ENCODE measurements at regions not wholly inside any gene's neighbourhood (a gene's known extent, or its start where the extent isn't known, plus 50 kb on each side); places are given as distances from the start of the nearest gene placed in this dataset.
"Not testable (repeated sequence)": the region's sequence is repeated elsewhere in the genome, so short reads cannot be mapped to it uniquely, and the experiment has no call there.

DNA sequence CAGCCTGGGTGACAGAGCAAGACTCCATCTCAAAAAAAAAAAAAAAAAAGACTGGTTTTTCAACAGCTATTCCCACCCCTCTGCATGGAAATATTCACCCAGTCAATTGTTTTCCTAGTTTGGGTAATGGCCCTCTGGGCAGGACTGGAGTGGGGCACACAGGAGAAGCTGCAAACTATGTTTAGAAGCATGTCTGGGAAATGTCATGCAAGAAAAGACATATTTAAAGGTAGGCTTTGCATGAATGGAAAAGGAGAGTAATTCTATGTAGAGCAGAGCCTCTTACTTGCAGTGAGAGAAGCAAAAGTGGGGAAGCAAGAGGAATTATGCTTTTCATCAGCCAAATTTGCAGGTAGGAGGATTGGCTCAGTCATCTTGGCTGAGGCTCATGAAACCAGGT is 276.5 kb upstream of the PLEKHG7 start:
- no peak for DNase-seq (ENCODE audit: low read depth in 2 of 2)

DNA sequence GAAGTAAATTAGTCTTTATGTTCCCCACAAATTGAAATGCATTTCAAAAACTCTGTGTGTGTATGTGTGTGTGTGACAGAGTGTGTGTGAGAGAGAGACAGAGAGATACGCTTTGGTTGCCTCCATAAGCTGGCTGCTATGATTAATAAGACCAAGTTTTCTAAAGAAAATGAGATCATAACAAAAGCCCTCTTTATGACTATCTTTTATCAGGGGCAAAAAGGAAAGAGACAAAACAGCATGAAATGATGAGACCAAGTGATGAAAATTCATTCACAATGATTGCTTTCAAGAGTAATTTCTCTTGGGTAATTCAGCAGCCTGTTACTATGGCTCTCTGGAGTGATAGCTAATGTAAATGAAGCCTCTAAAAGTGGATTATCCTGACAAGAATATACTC is 277.6 kb upstream of the PLEKHG7 start:
- no peak for DNase-seq (ENCODE audit: low read depth in 2 of 2)

DNA sequence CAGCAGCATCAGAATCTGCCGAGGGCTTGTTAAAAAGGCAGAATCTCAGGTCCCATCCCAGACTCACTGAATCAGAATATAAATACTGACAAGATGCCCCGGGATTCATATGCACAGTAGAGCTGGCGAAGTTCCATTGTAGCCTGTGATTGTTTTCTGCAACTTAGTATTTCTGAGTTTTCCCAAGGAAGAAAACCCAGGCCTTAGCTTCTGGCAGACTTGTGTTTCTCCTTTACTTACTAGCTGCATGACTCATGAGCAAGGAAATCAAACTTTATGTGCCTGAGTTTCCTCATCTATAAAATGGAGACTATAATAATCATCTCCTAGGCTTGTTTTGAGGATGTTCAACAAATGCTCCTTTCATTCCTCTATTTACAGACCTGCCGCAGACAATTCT is 278.5 kb upstream of the PLEKHG7 start:
- DNase-seq (ENCODE audit: low read depth in 2 of 2), result no peak

DNA sequence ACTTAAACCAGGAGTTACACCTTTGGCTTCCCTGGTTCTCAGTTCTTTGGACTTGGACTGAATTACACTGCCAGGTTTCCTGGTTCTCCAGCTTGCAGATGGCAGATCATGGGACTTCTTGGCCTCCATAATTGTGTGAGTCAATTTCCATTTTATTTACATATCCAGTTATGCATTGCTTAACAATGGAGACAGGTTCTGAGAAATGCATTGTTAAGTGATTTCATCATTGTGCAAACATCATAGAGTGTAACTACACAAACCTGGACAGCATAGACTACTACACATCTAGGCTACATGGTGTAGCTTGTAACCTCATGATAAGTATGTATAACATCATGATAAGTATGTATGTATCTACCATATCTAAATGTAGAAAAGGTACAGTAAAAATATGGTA is 276.1 kb upstream of the BTG1 start:
- no peak for DNase-seq (ENCODE audit: low read depth in 2 of 2)

DNA sequence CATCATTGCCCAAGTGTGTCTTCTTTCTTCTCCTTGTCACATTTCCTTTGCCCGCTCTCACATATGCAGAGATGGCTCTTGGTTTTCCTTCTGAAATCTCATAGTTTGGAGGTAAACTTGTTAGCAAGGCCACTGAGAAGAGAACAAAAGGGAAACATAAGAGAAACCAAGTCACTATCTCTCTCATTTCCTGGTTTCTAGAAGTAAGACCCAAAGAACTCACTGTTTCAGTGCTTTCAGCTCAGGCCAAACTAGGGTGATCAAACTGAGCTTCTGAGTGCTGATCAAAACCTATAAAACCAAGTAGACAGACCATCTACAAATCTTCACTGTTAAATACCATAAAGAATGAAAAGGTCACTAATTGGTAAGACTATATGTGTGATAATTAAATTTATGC is 275.4 kb upstream of the BTG1 start:
- DNase-seq (ENCODE audit: low read depth in 2 of 2), result no peak

DNA sequence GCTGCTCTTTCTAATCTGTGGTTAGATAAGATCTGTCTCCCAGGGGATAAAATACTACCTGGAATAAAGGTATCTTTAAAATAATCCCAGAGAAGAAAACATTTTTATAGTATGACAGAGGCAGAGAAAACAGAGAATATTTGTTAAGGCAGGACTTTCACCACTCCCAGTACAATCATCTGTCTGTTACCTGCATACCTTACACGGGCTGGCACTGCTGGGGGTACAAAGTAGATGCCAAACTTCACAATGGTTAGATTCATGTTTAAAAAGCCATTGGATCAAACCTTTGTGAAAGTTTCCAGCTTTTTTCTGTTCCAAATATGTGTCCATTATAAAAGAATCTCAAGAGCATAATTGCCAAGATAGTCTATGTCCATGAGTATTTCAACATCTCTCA is 273.6 kb upstream of the BTG1 start:
- no peak for DNase-seq (ENCODE audit: low read depth in 2 of 2)

DNA sequence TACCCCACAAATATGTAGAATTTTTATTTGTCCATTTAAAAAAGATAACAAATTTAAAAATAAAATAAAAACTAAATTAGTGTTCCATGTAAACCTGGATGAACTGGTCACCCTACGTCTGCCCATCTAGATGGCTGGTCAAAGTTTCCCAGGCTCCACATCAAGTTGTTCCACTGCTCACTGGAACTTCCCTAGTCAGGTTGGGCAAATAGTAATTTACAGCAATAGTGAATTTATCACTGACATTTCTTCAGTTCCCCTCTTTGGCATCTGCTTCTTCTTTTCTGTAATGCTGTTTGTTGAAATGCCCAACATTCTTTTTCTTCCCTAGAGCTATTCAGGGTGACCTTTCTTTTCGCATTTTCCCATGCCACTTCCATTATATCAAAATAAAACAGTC is 272.7 kb upstream of the BTG1 start:
- no peak for DNase-seq (ENCODE audit: low read depth in 2 of 2)

DNA sequence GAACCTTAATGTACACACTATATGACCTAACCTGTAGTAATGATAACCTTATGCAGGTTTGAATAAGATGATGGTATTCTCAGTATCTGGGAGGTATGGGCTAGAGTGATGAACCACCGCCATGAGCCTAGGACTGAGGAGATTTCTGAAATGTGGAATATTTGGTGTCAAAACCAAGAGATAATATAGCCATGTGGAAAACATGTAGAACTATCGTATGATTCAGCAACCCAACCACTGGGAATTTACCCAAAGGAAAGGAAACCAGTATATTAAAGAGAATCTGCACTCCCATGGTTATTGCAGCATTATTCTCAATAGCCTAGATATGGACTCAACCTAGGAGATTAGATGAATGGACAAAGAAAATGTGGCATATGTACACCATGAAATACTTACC is 271.7 kb upstream of the BTG1 start:
- DNase-seq (ENCODE audit: low read depth in 2 of 2), result no peak

DNA sequence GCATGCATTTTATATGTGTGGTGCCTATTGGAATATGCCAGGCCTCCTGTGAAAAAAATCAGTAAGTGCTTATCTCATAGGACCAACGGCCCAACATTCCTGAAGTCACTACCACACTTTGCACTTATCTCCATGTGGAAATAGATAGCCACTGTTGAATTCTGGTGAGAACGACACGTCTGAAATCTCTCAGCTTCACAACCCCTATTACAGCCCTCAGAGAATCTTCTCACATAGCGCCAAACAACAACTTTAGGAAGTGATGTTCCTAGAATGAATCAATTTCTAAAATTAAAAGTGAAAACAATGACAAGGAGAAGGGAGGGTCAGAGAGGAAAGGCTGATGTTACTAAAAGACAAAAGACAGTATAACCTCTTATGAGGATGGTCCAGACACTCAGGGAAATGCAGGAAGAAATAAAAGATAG is 270.8 kb upstream of the BTG1 start:
- DNase-seq (ENCODE audit: low read depth in 2 of 2), result no peak

DNA sequence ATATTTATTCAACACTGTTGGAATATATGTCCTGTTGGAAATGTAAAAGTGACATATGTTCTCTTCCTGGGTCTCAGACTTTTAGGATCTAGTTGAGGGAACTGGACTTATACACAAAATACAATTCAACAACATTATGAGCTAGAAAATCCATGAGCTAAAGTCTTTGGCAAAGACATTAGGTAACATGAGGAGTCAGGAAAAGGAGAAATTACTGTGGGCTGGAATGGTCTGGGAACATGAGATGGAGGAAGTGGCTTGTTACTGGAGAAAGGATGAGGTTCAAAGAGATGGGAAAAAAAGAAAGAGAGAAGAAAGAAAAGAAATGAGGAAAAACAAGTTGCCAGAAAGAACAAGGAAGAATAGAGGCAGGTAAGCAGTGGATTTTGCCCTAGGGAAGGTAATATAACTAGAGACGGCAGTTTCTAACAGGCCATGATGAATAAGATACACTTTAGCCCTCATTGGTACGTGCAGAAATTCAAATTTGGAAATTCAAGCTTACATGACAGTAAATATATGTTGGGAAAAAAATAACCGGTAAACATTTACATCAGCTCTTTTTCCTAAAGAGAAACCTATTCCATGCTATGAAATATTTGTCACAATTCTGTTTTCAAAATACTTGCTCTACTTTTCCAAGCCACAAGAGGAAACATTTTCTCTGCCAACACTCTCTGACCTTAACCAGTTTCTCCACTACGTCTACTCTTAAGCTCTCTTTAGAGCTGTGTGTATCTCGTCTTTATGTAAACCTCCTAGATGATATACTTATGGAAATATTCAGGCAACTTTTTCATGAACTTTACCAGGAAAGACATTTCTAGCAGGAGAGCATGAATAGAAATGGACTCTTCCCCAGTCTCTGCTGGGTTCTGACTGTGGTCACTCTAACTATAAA is 268.8 kb upstream of the BTG1 start:
- DNase-seq (ENCODE audit: low read depth in 2 of 2), result no peak

DNA sequence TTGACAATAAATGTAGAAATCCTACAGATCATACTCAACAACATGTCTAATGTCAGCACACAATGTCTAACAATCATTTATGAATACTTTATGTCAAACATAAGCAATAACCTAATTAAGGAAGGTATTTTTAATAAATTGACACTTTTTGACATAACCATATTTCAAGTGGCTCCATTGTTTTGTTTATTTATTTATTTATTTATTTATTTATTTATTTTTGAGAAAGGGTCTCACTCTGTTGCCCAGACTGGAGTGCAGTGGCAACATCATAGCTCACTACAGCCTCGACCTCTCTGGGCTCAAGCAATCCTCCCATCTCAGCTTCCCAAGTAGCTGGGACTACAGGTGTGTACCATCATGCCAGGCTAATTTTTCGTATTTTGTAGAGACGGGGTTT is 267.6 kb upstream of the BTG1 start:
- DNase-seq (ENCODE audit: low read depth in 2 of 2), result no peak

DNA sequence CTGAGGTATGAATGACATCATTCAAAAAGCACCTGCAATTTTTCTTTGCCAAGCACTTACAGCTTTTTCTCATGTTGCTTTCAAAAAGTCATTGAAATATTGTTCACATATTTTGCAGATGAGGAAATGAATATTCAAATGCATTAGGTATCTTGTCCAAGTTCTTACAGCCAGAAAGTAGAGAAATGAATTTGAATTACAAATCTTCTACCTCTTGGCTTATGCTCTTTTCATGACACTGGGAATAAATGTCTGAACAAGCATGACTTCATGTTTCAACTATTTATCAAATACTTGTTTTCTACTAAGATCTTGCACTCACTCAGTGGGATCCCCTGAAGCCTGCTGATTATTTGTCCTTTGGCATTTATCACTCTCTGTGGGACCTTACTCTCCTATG is 267.2 kb upstream of the BTG1 start:
- no peak for DNase-seq (ENCODE audit: low read depth in 2 of 2)

DNA sequence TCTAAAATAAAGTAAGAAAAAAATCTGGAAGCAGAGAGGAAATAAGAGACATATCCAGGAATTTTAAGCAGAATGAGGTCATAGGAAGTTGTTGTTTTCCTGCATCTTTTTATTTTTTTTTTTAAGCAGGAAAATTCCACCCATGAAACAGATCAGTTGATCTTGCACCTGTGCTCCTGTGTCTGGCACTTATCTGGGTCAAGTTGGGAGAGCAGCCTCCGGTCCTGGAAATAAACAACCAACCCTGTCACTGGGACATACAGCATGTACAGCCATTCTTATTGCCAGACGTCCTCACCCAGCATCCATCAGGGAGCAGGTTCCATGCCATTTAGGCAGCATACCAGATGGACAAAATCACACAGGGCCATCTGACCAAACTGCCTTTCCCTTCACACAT is 266.0 kb upstream of the BTG1 start:
- no peak for DNase-seq (ENCODE audit: low read depth in 2 of 2)

DNA sequence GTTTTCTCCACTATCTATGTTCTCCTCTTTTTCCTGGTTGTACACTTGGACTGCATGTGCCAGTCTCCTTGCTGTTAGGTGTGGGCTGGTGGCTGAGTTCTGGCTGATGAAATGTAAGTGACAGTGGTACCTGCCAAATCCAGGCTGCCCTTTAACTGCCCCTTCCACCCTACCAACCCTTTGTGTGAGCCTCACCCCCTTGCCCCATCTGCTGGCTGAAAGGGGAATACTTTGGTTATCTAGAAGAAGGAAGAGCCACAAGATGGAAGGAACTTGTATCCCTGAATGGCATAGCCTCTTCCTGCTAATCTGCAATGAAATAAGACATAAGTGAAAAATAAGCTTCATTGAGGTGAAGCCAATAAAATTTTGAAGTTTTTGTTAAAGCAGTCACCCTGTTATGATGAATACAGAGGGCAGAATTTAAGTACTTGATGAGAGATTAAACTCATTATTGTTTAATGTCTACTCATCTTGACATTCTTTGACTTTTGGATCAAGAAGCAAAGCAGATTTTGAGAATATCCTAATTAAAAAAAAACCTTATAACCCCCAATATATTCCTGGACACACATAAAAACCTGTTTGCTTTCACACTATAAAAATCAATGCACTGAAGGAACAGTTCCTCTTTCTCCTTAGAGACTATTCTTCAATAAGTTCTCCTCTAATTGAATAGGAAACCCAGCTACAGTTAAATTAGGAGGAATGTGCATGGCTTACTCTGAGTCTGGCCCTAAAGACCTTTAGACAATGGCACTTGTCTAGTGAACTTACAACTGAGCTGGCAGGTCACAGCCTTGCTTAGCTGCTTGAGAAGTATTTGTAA is 262.6 kb upstream of the BTG1 start:
- DNase-seq (ENCODE audit: low read depth in 2 of 2), result peak in 1 of 2 experiments; percentile 42

DNA sequence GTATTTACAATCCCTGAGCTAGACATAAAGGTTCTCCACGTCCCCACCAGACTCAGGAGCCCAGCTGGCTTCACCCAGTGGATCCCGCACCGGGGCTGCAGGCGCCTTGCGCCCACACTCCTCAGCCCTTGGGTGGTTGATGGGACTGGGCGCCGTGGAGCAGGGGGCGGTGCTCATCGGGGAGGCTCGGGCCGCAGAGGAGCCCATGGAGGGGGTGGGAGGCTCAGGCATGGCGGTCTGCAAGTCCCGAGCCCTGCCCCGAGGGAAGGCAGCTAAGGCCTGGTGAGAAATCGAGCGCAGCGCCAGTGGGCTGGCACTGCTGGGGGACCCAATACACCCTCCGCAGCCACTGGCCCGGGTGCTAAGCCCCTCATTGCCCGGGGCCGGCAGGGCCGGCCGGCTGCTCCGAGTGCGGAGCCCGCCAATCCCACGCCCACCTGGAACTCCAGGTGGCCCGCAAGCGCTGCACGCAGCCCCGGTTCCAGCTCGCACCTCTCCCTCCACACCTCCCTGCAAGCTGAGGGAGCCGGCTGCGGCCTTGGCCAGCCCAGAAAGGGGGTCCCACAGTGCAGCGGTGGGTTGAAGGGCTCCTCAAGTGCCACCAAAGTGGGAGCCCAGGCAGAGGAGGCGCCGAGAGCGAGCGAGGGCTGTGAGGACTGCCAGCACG is 260.9 kb upstream of the BTG1 start:
- not testable (repeated sequence) for DNase-seq (ENCODE audit: low read depth in 2 of 2)

DNA sequence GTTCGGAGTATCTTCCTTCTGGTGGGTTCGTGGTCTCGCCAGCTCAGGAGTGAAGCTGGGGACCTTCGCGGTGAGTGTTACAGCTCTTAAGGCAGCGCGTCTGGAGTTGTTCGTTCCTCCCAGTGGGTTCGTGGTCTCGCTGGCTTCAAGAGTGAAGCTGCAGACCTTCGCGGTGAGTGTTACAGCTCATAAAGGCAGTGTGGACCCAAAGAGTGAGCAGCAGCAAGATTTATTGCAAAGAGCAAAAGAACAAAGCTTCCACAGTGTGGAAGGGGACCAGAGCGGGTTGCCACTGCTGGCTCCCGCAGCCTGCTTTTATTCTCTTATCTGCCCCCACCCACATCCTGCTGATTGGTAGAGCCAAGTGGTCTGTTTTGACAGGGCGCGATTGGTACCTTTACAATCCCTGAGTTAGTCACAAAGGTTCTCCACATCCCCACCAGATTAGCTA is 260.2 kb upstream of the BTG1 start:
- not testable (repeated sequence) for DNase-seq (ENCODE audit: low read depth in 2 of 2)

DNA sequence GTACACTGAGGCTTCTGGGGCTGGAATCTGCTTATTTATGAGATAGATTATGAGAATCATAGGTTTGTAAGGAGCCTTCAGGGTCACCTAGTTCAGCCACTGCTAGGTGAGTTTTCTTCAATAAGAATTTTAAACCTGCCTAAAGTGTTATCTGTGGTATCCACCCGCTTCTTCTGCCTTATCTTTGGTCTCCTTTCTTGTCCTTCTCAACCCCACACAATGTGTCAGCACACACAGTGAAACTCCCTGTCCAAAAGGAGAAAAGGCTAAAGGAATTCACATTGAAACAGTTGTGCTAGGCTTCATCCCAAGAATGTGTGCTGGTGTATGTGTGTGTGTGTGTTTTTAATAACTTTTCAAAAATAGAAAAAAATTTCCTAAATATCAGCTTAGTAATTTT is 259.3 kb upstream of the BTG1 start:
- no peak for DNase-seq (ENCODE audit: low read depth in 2 of 2)

DNA sequence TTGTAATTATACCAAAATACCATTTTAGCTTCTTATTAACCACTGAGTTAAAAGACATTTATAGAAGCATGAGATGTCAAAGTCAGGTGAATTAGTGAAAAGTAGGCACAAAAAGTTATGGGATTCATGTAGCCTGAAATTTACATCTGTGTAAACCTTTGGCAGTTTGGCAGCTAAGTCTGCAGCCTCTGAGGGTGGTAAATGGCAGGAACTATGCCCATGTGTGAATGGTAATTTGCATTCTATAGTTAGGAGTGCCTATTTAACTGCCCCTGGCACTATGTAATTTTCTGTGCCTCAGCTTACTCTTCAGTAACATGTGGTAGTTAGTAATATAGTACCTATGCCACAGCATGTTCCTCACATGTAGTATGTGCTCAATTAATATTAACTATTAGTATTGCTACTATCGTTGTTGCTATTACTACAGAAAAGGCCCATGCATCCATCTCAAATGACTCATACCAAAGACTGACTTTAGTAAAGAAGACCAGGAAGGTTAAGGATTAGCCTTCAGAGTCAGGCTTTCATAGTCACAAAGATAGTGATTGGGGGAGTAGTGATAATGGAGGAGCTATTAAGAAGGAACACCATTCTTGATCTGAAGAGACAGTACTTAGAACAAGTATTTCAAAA is 258.7 kb upstream of the BTG1 start:
- DNase-seq (ENCODE audit: low read depth in 2 of 2), result no peak

DNA sequence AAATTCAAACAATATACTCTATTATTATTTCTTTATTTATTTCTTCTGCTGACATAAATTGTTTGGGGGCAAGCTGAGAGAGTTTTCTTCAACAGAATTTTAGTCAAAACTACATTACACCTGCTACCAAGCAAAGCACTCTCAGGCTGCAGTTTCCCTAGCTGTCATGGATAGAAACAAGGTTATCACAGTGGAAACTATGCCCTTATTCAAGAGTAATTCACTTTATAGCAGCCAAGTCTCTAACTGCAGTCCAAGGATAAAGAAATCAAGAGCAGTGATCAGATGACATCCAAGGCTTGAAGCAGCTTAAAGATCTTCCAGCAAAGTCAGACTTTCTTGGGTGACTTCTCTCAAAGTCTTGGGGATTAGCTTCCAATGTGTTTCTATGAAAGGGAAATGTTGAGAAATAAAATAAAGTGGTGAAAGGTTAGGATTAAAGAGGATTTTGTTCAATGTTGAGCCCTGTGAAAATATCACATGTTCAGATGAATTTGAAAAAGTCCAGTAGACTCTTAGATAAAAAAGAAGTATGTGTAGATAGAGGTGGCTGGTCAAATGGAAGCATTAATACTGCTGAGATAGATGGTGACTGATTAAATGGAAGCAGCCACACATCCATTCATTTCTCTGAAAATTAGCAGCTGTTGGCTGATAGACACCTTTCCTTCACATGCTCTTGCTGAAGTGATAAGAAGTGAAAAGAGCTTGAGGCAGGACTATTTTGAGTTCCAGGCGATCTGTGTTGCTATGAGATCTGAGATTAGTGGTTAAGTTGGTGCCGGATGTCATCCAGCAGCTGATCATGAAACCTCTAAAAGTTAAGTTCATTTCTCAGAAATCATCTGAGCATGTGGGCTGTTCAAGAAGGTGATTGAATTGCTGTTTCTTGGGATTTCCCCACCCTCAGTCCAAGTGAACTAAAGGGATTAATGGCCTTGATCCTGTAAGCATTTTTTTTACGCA is 257.8 kb upstream of the BTG1 start:
- no peak for DNase-seq (ENCODE audit: low read depth in 2 of 2)

DNA sequence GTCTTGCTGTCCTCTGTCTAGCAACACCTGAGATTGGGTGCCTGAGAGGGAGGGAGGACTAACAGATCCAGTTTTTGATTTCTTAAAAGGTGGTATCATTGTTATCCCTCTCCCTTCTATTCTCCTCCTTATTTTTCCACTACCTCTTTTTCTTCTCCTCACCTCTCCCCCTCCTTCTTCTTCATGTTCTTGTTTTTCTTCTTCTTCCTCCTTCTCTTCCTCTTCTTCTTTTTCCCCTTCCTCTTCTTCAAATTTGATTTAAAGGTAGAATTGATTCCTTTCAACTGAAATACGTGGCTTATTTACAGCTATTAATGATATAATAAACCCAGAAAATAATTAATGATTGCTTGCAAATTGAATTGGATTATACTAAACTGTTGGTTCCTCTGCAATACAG is 256.8 kb upstream of the BTG1 start:
- DNase-seq (ENCODE audit: low read depth in 2 of 2), result no peak

DNA sequence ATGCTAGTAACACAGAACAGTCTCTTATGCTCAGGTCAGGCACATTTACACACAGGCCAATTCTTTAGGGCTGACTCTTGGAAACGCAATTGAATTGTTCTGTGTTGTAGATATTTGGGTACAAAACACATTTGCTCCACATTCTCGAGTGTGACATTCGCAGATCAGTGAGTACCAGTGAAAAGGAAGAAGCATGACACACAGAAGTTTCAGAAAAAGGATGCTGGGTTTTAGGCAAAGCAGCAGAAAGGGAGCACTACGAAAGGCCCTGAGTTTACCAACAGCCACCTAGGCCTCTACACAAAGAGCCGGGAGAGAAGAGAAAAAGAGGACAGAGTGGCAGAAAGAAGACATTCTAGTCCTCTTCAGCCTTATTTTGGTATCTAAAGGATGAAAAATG is 254.4 kb upstream of the BTG1 start:
- DNase-seq (ENCODE audit: low read depth in 2 of 2), result no peak
